Neutrophil (primary cell): ENCODE measurements at regions not wholly inside any gene's neighbourhood (a gene's known extent, or its start where the extent isn't known, plus 50 kb on each side); places are given as distances from the start of the nearest gene placed in this dataset.

Experiments used
- H3K27ac ChIP-seq: fragments of 200-600 bp; sonication (generic); 2 replicates; pipeline ENCODE4 v1.5.1; 2016; ENCODE audit warnings: mild to moderate bottlenecking, moderate library complexity
- H3K27me3 ChIP-seq: fragments of 200-600 bp; sonication (generic); 2 replicates; pipeline ENCODE4 v1.6.0; 2016; ENCODE audit warnings: mild to moderate bottlenecking
- H3K36me3 ChIP-seq: fragments of 200-600 bp; sonication (generic); 2 replicates; pipeline ENCODE4 v1.5.1; 2017
- H3K4me1 ChIP-seq, 2 experiments: fragments of 200-600 bp in 1 of 2; sonication (generic) in 1 of 2; 1 replicate in 1 of 2; 2 replicates in 1 of 2; pipeline versions ENCODE4 v1.5.1 to v1.6.1; 2013 to 2016; ENCODE audit warnings: low read depth in 1 of 2, low read length in 1 of 2, mild to moderate bottlenecking in 1 of 2, moderate library complexity in 1 of 2; ENCODE audit not compliant: control insufficient read depth in 1 of 2, insufficient read depth in 1 of 2
- H3K4me3 ChIP-seq, 2 experiments: fragments of 200-600 bp in 1 of 2; sonication (generic) in 1 of 2; 1 replicate in 1 of 2; 2 replicates in 1 of 2; pipeline ENCODE4 v1.5.1; 2013 to 2016; ENCODE audit warnings: low read depth in 1 of 2, low read length in 1 of 2, mild to moderate bottlenecking in 1 of 2, moderate library complexity in 1 of 2
- H3K9me3 ChIP-seq: fragments of 200-600 bp; sonication (generic); 2 replicates; pipeline ENCODE4 v1.5.1; 2016
- CTCF ChIP-seq: fragments of 200-600 bp; sonication (generic); IDR thresholded peaks from 2 replicates; pipeline ENCODE4 v1.5.1; 2016; ENCODE audit warnings: antibody characterized with exemption

GRCh38 chr3:72378287-72378686 is 470.0 kb downstream of the SHQ1 start:
- H3K27me3 ChIP-seq = no peaks in the 10 kb centered on the region
- peak overlapping the region; percentile 46 for H3K27ac ChIP-seq
- peaks cover 19% of the 10 kb centered on the region for H3K36me3 ChIP-seq
- no peak for TF ChIP-seq CTCF
- H3K4me1 ChIP-seq = peaks cover 41 to 62% of the 10 kb centered on the region in 2 experiments
- no peak overlapping the region for H3K4me3 ChIP-seq
- H3K9me3 ChIP-seq = no peaks in the 10 kb centered on the region

GRCh38 chr3:72376956-72377710 is 471.1 kb downstream of the SHQ1 start:
- peaks cover 19% of the 10 kb centered on the region for H3K36me3 ChIP-seq
- H3K27me3 ChIP-seq = no peaks in the 10 kb centered on the region
- H3K27ac ChIP-seq = peak overlapping the region; percentile 66
- no peak for TF ChIP-seq CTCF
- H3K4me1 ChIP-seq = peaks cover 30 to 50% of the 10 kb centered on the region in 2 experiments
- no peaks in the 10 kb centered on the region for H3K9me3 ChIP-seq
- H3K4me3 ChIP-seq = no peak overlapping the region

GRCh38 chr3:72375237-72376076 is 472.8 kb downstream of the SHQ1 start:
- TF ChIP-seq CTCF = no peak

GRCh38 chr3:72373139-72373538 is 475.1 kb downstream of the SHQ1 start:
- no peak for TF ChIP-seq CTCF
- no peak overlapping the region for H3K27ac ChIP-seq
- peaks cover 9% of the 10 kb centered on the region for H3K36me3 ChIP-seq
- H3K9me3 ChIP-seq = no peaks in the 10 kb centered on the region
- H3K27me3 ChIP-seq = no peaks in the 10 kb centered on the region
- H3K4me1 ChIP-seq = peaks cover 11 to 26% of the 10 kb centered on the region in 2 experiments
- H3K4me3 ChIP-seq = no peak overlapping the region

More at GRCh38 chr3:72375237-72376076, 472.8 kb downstream of the SHQ1 start:
- Histone ChIP-seq H3K27me3 (no peaks in the 10 kb centered on the region), H3K4me1 (peaks cover 13 to 34% of the 10 kb centered on the region in 2 experiments), H3K36me3 (peaks cover 19% of the 10 kb centered on the region), H3K9me3 (no peaks in the 10 kb centered on the region), H3K4me3 (no peak overlapping the region), H3K27ac (peak overlapping the region; percentile 16)

GRCh38 chr3:72372161-72372560 is 476.1 kb downstream of the SHQ1 start:
- Histone ChIP-seq H3K9me3 (no peaks in the 10 kb centered on the region), H3K4me1 (peaks cover 8 to 21% of the 10 kb centered on the region in 2 experiments), H3K4me3 (no peak overlapping the region), H3K27me3 (no peaks in the 10 kb centered on the region), H3K36me3 (no peaks in the 10 kb centered on the region), H3K27ac (no peak overlapping the region)
- no peak for TF ChIP-seq CTCF
